ENCODE measurements at regions not wholly inside any gene's neighbourhood (a gene's known extent, or its start where the extent isn't known, plus 50 kb on each side); places are given as distances from the start of the nearest gene placed in this dataset.

DNA sequence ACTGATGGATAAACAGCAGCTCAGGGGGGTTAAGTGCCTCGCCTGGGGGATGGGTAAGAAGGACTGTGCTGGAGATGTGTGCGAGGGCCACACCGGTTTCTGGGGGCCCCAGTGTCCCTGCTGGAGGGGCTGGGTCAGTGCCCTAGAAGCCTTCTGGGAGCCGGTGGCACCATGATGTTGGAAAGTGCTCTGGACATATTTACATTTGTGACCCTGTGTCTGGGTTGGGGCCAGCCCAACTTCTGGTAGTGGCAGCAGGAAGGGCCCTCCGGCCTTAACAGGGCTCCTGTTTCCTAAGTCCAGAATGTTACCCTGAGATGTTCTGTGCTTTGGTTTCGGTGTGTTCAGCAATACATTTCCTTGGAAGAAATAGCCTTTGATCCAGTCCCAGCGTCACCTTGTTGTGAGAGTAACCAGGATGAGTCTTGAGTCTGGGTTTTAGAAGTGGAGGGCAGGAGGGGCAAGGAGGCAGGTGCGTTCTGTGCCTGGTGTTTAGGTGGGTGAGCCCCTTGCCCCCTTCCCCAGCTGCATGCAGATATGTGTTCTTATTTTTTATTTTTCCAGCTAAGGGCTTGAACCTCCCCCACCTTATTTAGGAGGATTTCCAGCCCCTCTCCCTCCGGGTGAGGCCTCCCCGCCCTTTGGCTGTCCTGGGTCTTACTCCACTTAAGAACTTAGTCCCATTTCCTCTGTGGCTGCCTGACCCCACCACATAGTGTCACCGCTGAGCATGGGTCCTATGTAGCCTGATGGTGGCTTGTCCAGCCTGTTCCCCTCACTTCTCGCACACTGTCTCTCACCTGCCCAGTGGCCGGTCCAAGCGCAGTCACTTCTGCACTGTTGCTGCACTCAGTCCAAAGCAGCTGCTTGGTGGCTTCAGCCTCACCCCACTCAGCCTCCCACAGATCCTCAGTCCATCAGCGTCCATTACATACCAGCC, 132.7 kb upstream of the HS6ST1 start:
- H3K9me3 Mint-ChIP-seq: no peaks in the 10 kb centered on the region
- Histone ChIP-seq H3K4me1 (ENCODE audit: control insufficient read depth, insufficient read depth, low read length, poor library complexity, severe bottlenecking) (no peaks in the 10 kb centered on the region), H3K36me3 (ENCODE audit: control insufficient read depth, insufficient read depth, low read length) (no peaks in the 10 kb centered on the region), H3K27me3 (ENCODE audit: control insufficient read depth, insufficient read depth, low read length) (no peaks in the 10 kb centered on the region), H3K4me3 (ENCODE audit: low read depth, low read length) (no peak overlapping the region), H3K27ac (ENCODE audit: insufficient read depth, low read length, poor library complexity, severe bottlenecking) (no peak overlapping the region), H3K9me3 (ENCODE audit: control insufficient read depth in 2 of 2, low read length in 2 of 2) (no peaks in the 10 kb centered on the region)
- H3K4me3 Mint-ChIP-seq: no peak overlapping the region
- H3K27me3 Mint-ChIP-seq: peaks cover 8% of the 10 kb centered on the region
- no peaks in the 10 kb centered on the region for H3K4me1 Mint-ChIP-seq
- no peak for ATAC-seq (ENCODE audit: low read depth in 2 of 2)
- no peaks in the 10 kb centered on the region for H3K36me3 Mint-ChIP-seq
- H3K27ac Mint-ChIP-seq: peak overlapping the region in 1 of 3 donors; percentile 33
- DNase-seq: no peak

GRCh38 chr2:128452024-128452411, 133.3 kb upstream of the HS6ST1 start:
- Histone ChIP-seq H3K4me3 (ENCODE audit: low read depth, low read length) (no peak overlapping the region), H3K36me3 (ENCODE audit: control insufficient read depth, insufficient read depth, low read length) (no peaks in the 10 kb centered on the region), H3K4me1 (ENCODE audit: control insufficient read depth, insufficient read depth, low read length, poor library complexity, severe bottlenecking) (no peaks in the 10 kb centered on the region), H3K27me3 (ENCODE audit: control insufficient read depth, insufficient read depth, low read length) (no peaks in the 10 kb centered on the region), H3K27ac (ENCODE audit: insufficient read depth, low read length, poor library complexity, severe bottlenecking) (no peak overlapping the region), H3K9me3 (ENCODE audit: control insufficient read depth in 2 of 2, low read length in 2 of 2) (no peaks in the 10 kb centered on the region)
- no peak overlapping the region for H3K4me3 Mint-ChIP-seq
- no peak for ATAC-seq (ENCODE audit: low read depth in 2 of 2)
- H3K36me3 Mint-ChIP-seq: no peaks in the 10 kb centered on the region
- no peaks in the 10 kb centered on the region for H3K4me1 Mint-ChIP-seq
- DNase-seq: no peak
- H3K9me3 Mint-ChIP-seq: no peaks in the 10 kb centered on the region
- H3K27ac Mint-ChIP-seq: peak overlapping the region in 1 of 3 donors; percentile 33
- H3K27me3 Mint-ChIP-seq: peaks cover 8% of the 10 kb centered on the region

- Mint-ChIP-seq H3K36me3 (no peaks in the 10 kb centered on the region), H3K27me3 (peaks cover 8% of the 10 kb centered on the region), H3K4me3 (no peak overlapping the region), H3K27ac (no peak overlapping the region), H3K4me1 (no peaks in the 10 kb centered on the region), H3K9me3 (peaks cover 0 to under 1% (median 0%) of the 10 kb centered on the region in 7 donors)
- ATAC-seq (ENCODE audit: low read depth in 2 of 2) (no peak), DNase-seq (no peak)
- Histone ChIP-seq H3K4me1 (ENCODE audit: control insufficient read depth, insufficient read depth, low read length, poor library complexity, severe bottlenecking) (no peaks in the 10 kb centered on the region), H3K4me3 (ENCODE audit: low read depth, low read length) (no peak overlapping the region), H3K9me3 (ENCODE audit: control insufficient read depth in 2 of 2, low read length in 2 of 2) (no peaks in the 10 kb centered on the region), H3K27ac (ENCODE audit: insufficient read depth, low read length, poor library complexity, severe bottlenecking) (no peak overlapping the region), H3K27me3 (ENCODE audit: control insufficient read depth, insufficient read depth, low read length) (no peaks in the 10 kb centered on the region), H3K36me3 (ENCODE audit: control insufficient read depth, insufficient read depth, low read length) (no peaks in the 10 kb centered on the region)
These were observed 134.2 kb upstream of the HS6ST1 start for GRCh38 chr2:128452536-128453530.

GRCh38 chr2:128454980-128455720, 136.5 kb upstream of the HS6ST1 start:
- H3K9me3 ChIP-seq (ENCODE audit: control insufficient read depth in 2 of 2, low read length in 2 of 2): no peaks in the 10 kb centered on the region
- H3K27ac ChIP-seq (ENCODE audit: insufficient read depth, low read length, poor library complexity, severe bottlenecking): no peak overlapping the region
- ATAC-seq (ENCODE audit: low read depth in 2 of 2) (no peak), DNase-seq (no peak)
- Mint-ChIP-seq H3K9me3 (peaks cover 0 to 2% (median 0%) of the 10 kb centered on the region in 7 donors), H3K4me3 (no peak overlapping the region), H3K27ac (no peak overlapping the region), H3K4me1 (no peaks in the 10 kb centered on the region), H3K27me3 (peaks cover 21% of the 10 kb centered on the region), H3K36me3 (no peaks in the 10 kb centered on the region)
- no peaks in the 10 kb centered on the region for H3K27me3 ChIP-seq (ENCODE audit: control insufficient read depth, insufficient read depth, low read length)
- no peaks in the 10 kb centered on the region for H3K36me3 ChIP-seq (ENCODE audit: control insufficient read depth, insufficient read depth, low read length)
- no peak overlapping the region for H3K4me3 ChIP-seq (ENCODE audit: low read depth, low read length)
- H3K4me1 ChIP-seq (ENCODE audit: control insufficient read depth, insufficient read depth, low read length, poor library complexity, severe bottlenecking): no peaks in the 10 kb centered on the region

DNA sequence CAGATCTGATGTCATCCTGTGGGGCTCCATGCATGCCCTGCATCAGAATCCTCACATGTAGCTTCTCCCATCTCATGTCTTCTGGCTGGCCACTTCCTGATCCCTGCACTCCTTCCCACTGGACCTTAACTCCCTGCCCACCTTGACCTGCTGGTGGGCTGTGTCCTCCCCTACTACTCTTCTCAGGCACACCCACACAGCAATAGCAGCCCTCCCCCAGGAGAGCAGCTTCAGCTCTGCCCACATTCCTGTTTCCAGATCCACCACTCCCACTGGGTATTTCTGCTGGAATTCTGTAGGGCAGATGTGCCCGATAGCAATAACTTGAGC, 137.0 kb upstream of the HS6ST1 start:
- H3K36me3 ChIP-seq (ENCODE audit: control insufficient read depth, insufficient read depth, low read length): no peaks in the 10 kb centered on the region
- ATAC-seq (ENCODE audit: low read depth in 2 of 2) (no peak), DNase-seq (no peak)
- H3K4me1 Mint-ChIP-seq: no peaks in the 10 kb centered on the region
- H3K27me3 ChIP-seq (ENCODE audit: control insufficient read depth, insufficient read depth, low read length): no peaks in the 10 kb centered on the region
- no peaks in the 10 kb centered on the region for H3K36me3 Mint-ChIP-seq
- no peak overlapping the region for H3K4me3 ChIP-seq (ENCODE audit: low read depth, low read length)
- peaks cover 21% of the 10 kb centered on the region for H3K27me3 Mint-ChIP-seq
- no peaks in the 10 kb centered on the region for H3K4me1 ChIP-seq (ENCODE audit: control insufficient read depth, insufficient read depth, low read length, poor library complexity, severe bottlenecking)
- H3K9me3 ChIP-seq (ENCODE audit: control insufficient read depth in 2 of 2, low read length in 2 of 2): no peaks in the 10 kb centered on the region
- no peak overlapping the region for H3K4me3 Mint-ChIP-seq
- peaks cover 0 to 2% (median 0%) of the 10 kb centered on the region in 7 donors for H3K9me3 Mint-ChIP-seq
- no peak overlapping the region for H3K27ac Mint-ChIP-seq
- H3K27ac ChIP-seq (ENCODE audit: insufficient read depth, low read length, poor library complexity, severe bottlenecking): no peak overlapping the region

DNA sequence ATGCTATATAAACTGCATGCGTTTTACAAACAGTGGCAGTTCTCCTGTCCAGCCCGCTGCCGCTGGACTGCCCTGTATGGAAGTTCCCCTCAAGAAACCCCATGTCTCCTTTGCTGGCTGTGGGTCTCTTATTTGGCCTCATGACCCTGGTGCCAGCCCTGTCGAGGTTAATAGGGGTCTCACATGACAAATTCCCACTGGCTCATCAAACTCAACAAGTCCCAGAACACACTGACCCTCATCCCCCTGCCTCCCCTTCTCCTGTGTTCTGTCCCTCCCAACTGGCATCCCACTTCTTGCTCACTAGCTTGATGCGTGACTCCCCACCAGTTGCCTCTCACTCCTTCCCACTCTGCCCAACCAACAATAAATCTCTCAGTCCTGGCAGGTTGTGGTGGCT, 137.6 kb upstream of the HS6ST1 start:
- Histone ChIP-seq H3K4me3 (ENCODE audit: low read depth, low read length) (no peak overlapping the region), H3K4me1 (ENCODE audit: control insufficient read depth, insufficient read depth, low read length, poor library complexity, severe bottlenecking) (no peaks in the 10 kb centered on the region), H3K36me3 (ENCODE audit: control insufficient read depth, insufficient read depth, low read length) (no peaks in the 10 kb centered on the region), H3K9me3 (ENCODE audit: control insufficient read depth in 2 of 2, low read length in 2 of 2) (no peaks in the 10 kb centered on the region), H3K27me3 (ENCODE audit: control insufficient read depth, insufficient read depth, low read length) (no peaks in the 10 kb centered on the region), H3K27ac (ENCODE audit: insufficient read depth, low read length, poor library complexity, severe bottlenecking) (no peak overlapping the region)
- no peaks in the 10 kb centered on the region for H3K36me3 Mint-ChIP-seq
- no peak for DNase-seq
- no peak overlapping the region for H3K27ac Mint-ChIP-seq
- H3K4me3 Mint-ChIP-seq: no peak overlapping the region
- H3K9me3 Mint-ChIP-seq: peaks cover 0 to 5% (median 0%) of the 10 kb centered on the region in 7 donors
- ATAC-seq (ENCODE audit: low read depth in 2 of 2): no peak
- H3K4me1 Mint-ChIP-seq: no peaks in the 10 kb centered on the region
- peaks cover 21% of the 10 kb centered on the region for H3K27me3 Mint-ChIP-seq

GRCh38 chr2:128457006-128457604, 138.4 kb upstream of the HS6ST1 start:
- Histone ChIP-seq H3K27ac (ENCODE audit: insufficient read depth, low read length, poor library complexity, severe bottlenecking) (no peak overlapping the region), H3K4me1 (ENCODE audit: control insufficient read depth, insufficient read depth, low read length, poor library complexity, severe bottlenecking) (no peaks in the 10 kb centered on the region), H3K9me3 (ENCODE audit: control insufficient read depth in 2 of 2, low read length in 2 of 2) (no peaks in the 10 kb centered on the region), H3K4me3 (ENCODE audit: low read depth, low read length) (no peak overlapping the region), H3K36me3 (ENCODE audit: control insufficient read depth, insufficient read depth, low read length) (no peaks in the 10 kb centered on the region), H3K27me3 (ENCODE audit: control insufficient read depth, insufficient read depth, low read length) (no peaks in the 10 kb centered on the region)
- H3K9me3 Mint-ChIP-seq: peaks cover 0 to 5% (median 0%) of the 10 kb centered on the region in 7 donors
- DNase-seq (no peak), ATAC-seq (ENCODE audit: low read depth in 2 of 2) (no peak)
- H3K4me3 Mint-ChIP-seq: no peak overlapping the region
- no peaks in the 10 kb centered on the region for H3K36me3 Mint-ChIP-seq
- H3K27ac Mint-ChIP-seq: no peak overlapping the region
- H3K27me3 Mint-ChIP-seq: peaks cover 21% of the 10 kb centered on the region
- H3K4me1 Mint-ChIP-seq: no peaks in the 10 kb centered on the region

Data from CD4-positive, CD25-positive, alpha-beta regulatory T cell (primary cell).